Panc1 (cell line): ENCODE measurements at regions not wholly inside any gene's neighbourhood (a gene's known extent, or its start where the extent isn't known, plus 50 kb on each side); places are given as distances from the start of the nearest gene placed in this dataset.

Experiments
- ATAC-seq: fragments of 200-7000 bp; cut with Tn5 transposase; 2 replicates; pipeline ENCODE4 v1.9.1; 2020; ENCODE audit warnings: mild to moderate bottlenecking, moderate library complexity
- BruUV-seq: library from RNA; stranded (reverse); fragments of 400-500 nt; replicated peaks from 2 replicates; lab custom pipeline; 2021; lab: Mats Ljungman, UMichigan
- CTCF ChIA-PET: fragments of 300-600 bp; sonication (Branson Sonifier 250); formaldehyde crosslinking; loops from one replicate; lab custom pipeline; 2022; ENCODE audit warnings: antibody characterized with exemption; lab: Charles Lee
- POLR2A ChIA-PET: fragments of 300-600 bp; sonication (Branson Sonifier 250); formaldehyde crosslinking; loops from one replicate; lab custom pipeline; 2022; ENCODE audit warnings: antibody characterized with exemption; lab: Charles Lee
- DNase-seq: peaks from one replicate; pipeline ENCODE4 v3.0.0-alpha.2; 2010; ENCODE audit warnings: low read depth, low spot score
- H3K27ac ChIP-seq: 2 replicates; pipeline ENCODE4 v1.5.1; 2011; ENCODE audit warnings: mild to moderate bottlenecking, low read length, inconsistent platforms
- H3K27me3 ChIP-seq: fragments of 200-500 bp; sonication (Bioruptor generic); 2 replicates; pipeline ENCODE4 v1.6.0; 2014; ENCODE audit warnings: low read length, inconsistent platforms; ENCODE audit not compliant: control insufficient read depth, insufficient read depth
- H3K36me3 ChIP-seq: fragments of 200-500 bp; sonication (Bioruptor generic); 2 replicates; pipeline ENCODE4 v1.5.1; 2014; ENCODE audit warnings: inconsistent platforms, mild to moderate bottlenecking, low read length, moderate library complexity; ENCODE audit not compliant: control insufficient read depth, insufficient read depth
- H3K4me1 ChIP-seq: 2 replicates; pipeline ENCODE4 v1.5.1; 2011; ENCODE audit warnings: inconsistent platforms, mild to moderate bottlenecking, low read length, moderate library complexity; ENCODE audit not compliant: control insufficient read depth, insufficient read depth
- H3K4me3 ChIP-seq, 2 experiments: 2 replicates each; pipeline ENCODE4 v1.5.1; 2011 to 2012; ENCODE audit warnings: low read depth in 2 of 2, low read length in 2 of 2, mild to moderate bottlenecking in 2 of 2, inconsistent platforms in 1 of 2, moderate library complexity in 1 of 2
- H3K9me3 ChIP-seq: fragments of 200-500 bp; sonication (Bioruptor generic); 2 replicates; pipeline ENCODE4 v1.5.1; 2014; ENCODE audit warnings: low read depth, mild to moderate bottlenecking, inconsistent platforms, low read length, moderate library complexity; ENCODE audit not compliant: control insufficient read depth, insufficient read depth
- CTCF ChIP-seq: fragments of 450-650 bp; IDR thresholded peaks from 2 replicates; pipeline ENCODE4 v1.5.1; 2017; ENCODE audit warnings: mild to moderate bottlenecking
- POLR2AphosphoS5 ChIP-seq: IDR thresholded peaks from 2 replicates; pipeline ENCODE4 v1.6.1; 2012; ENCODE audit warnings: mild to moderate bottlenecking, low read depth, low read length, moderate library complexity
- REST ChIP-seq, 2 experiments: IDR thresholded peaks; 2 replicates each; pipeline ENCODE4 v1.6.1; 2011 to 2012; ENCODE audit warnings: low read depth in 2 of 2, control low read depth in 1 of 2, low read length in 1 of 2, mild to moderate bottlenecking in 1 of 2, moderate library complexity in 1 of 2; ENCODE audit not compliant: insufficient read depth in 1 of 2
- SIN3A ChIP-seq: IDR thresholded peaks from 2 replicates; pipeline ENCODE4 v1.6.1; 2012; ENCODE audit warnings: low read depth, mild to moderate bottlenecking, low read length, moderate library complexity, borderline replicate concordance; ENCODE audit not compliant: insufficient read depth
- TCF7L2 ChIP-seq: IDR thresholded peaks from 2 replicates; pipeline ENCODE4 v1.6.1; 2011; ENCODE audit warnings: mild to moderate bottlenecking, low read depth, low read length, inconsistent platforms
- in situ Hi-C: cut with HindIII; loops from 2 replicates; pipeline ENCODE4 v1.10.0; 2016; ENCODE audit warnings: low sequenced_read_pairs, low pct_unique_long_range_greater_than_20kb
- intact Hi-C: fragments of 100-400 bp; cut with micrococcal nuclease; formaldehyde crosslinking; loops from one replicate; pipeline ENCODE4 v1.10.0; 2022; ENCODE audit not compliant: unreplicated experiment

GRCh38 chrX:115966920-115967319 lies 203.6 kb upstream of the AGTR2 start:
- ChIA-PET CTCF (no interaction called here), POLR2A (no interaction called here)
- in situ Hi-C loops: no loop called here
- BruUV-seq: no TSS peak
- TF ChIP-seq SIN3A: no peak
- H3K4me1 ChIP-seq: peaks cover 5% of the 10 kb centered on the region; the same call in 1 of the 2 replicates
- H3K27me3 ChIP-seq: no peaks in the 10 kb centered on the region
- DNase-seq: no peak
- intact Hi-C loops: no loop called here
- H3K4me3 ChIP-seq: no peak overlapping the region
- no peak overlapping the region for H3K27ac ChIP-seq
- 0 out of 2 replicates have a peak, but pooled peaks cover 4% of the 10 kb centered on the region for H3K9me3 ChIP-seq
- H3K36me3 ChIP-seq: no peaks in the 10 kb centered on the region
- ATAC-seq: no peak

- Histone ChIP-seq H3K36me3 (no peaks in the 10 kb centered on the region), H3K27me3 (no peaks in the 10 kb centered on the region), H3K4me1 (peaks cover 5% of the 10 kb centered on the region; the same call in 1 of the 2 replicates), H3K9me3 (no peaks in the 10 kb centered on the region), H3K27ac (peak overlapping the region; percentile 89), H3K4me3 (peak overlapping the region; percentile 82 to 90)
- in situ Hi-C loops: no loop called here
- TF ChIP-seq REST (IDR thresholded peaks at IDR 0.05; ENCODE audit: insufficient read depth in 1 of 2, low read depth in 2 of 2, low read length in 1 of 2) (no peak), SIN3A (0 out of 2 replicates have a peak, but pooled peaks have one; percentile 21), POLR2AphosphoS5 (peak; percentile 65), TCF7L2 (peak; percentile 31; the same call in 1 of the 2 replicates), CTCF (peak; percentile 30; the same call in 1 of the 2 replicates)
- ChIA-PET CTCF (interaction anchor here (0.5 kb wide), 1 partner anchor 1147 kb away, joined by 3 read pairs; no protein-coding TSS in a partner anchor), POLR2A (no interaction called here)
- BruUV-seq: no TSS peak
- ATAC-seq (peak; percentile 98), DNase-seq (no peak)
- intact Hi-C loops: no loop called here
Measured at GRCh38 chrX:115968436-115969252, 201.9 kb upstream of the AGTR2 start.

- DNase-seq (no peak), ATAC-seq (no peak)
- H3K9me3 ChIP-seq: peaks cover 2% of the 10 kb centered on the region; the same call in 1 of the 2 replicates
- TF ChIP-seq TCF7L2 (no peak), POLR2AphosphoS5 (no peak), SIN3A (no peak), REST (IDR thresholded peaks at IDR 0.05; ENCODE audit: insufficient read depth in 1 of 2, low read depth in 2 of 2, low read length in 1 of 2) (no peak), CTCF (no peak)
- no peaks in the 10 kb centered on the region for H3K36me3 ChIP-seq
- ChIA-PET CTCF (no interaction called here), POLR2A (no interaction called here)
- H3K27me3 ChIP-seq: no peaks in the 10 kb centered on the region
- intact Hi-C loops: no loop called here
- H3K27ac ChIP-seq: no peak overlapping the region
- in situ Hi-C loops: no loop called here
- BruUV-seq: no TSS peak
- H3K4me1 ChIP-seq: peaks cover 5% of the 10 kb centered on the region; the same call in 1 of the 2 replicates
- no peak overlapping the region for H3K4me3 ChIP-seq
Measured at GRCh38 chrX:115970718-115971117, 199.8 kb upstream of the AGTR2 start.
